PC-3 (cell line): ENCODE measurements at regions not wholly inside any gene's neighbourhood (a gene's known extent, or its start where the extent isn't known, plus 50 kb on each side); places are given as distances from the start of the nearest gene placed in this dataset.

ENCODE experiments used
- EZH2 ChIP-seq: fragments of 300-600 bp; sonication (generic); IDR thresholded peaks from one replicate; pipeline ENCODE4 v1.6.1; 2017; ENCODE audit warnings: antibody characterized with exemption, mild to moderate bottlenecking, low read length; ENCODE audit not compliant: unreplicated experiment
- EZH2phosphoT487 ChIP-seq: fragments of 300-600 bp; sonication (generic); IDR thresholded peaks from 2 replicates; pipeline ENCODE4 v1.6.1; 2018; ENCODE audit warnings: mild to moderate bottlenecking, antibody characterized with exemption, low read length, borderline replicate concordance
- TF ChIP-seq, protein P1 (sequence below): fragments of 300-600 bp; sonication (generic); conservative IDR thresholded peaks from 2 replicates; pipeline ENCODE4 v1.5.1; 2017; ENCODE audit warnings: antibody characterized with exemption, low read depth, mild to moderate bottlenecking, low read length

DNA sequence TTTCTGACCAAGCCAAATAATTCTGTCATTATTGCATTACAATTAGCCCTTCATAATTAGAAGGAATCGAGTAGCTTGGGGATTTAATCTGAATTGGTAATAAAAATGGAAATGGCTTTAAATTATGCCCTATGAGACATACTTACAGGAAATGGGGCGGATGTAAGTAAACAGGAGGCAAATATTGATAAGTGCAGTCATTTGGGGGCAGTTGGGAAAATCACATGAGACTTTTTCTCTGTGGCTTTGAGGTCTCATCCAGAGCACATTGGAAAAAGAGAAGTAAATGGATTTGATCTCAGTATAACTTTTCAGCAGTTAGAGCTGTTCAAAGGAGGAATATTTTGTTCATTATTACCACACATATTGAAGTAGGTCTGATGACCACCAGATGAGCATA is 307.8 kb upstream of the POM121L12 start:
- TF ChIP-seq, protein P1, sequence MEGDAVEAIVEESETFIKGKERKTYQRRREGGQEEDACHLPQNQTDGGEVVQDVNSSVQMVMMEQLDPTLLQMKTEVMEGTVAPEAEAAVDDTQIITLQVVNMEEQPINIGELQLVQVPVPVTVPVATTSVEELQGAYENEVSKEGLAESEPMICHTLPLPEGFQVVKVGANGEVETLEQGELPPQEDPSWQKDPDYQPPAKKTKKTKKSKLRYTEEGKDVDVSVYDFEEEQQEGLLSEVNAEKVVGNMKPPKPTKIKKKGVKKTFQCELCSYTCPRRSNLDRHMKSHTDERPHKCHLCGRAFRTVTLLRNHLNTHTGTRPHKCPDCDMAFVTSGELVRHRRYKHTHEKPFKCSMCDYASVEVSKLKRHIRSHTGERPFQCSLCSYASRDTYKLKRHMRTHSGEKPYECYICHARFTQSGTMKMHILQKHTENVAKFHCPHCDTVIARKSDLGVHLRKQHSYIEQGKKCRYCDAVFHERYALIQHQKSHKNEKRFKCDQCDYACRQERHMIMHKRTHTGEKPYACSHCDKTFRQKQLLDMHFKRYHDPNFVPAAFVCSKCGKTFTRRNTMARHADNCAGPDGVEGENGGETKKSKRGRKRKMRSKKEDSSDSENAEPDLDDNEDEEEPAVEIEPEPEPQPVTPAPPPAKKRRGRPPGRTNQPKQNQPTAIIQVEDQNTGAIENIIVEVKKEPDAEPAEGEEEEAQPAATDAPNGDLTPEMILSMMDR, result no peak
- TF ChIP-seq EZH2phosphoT487 (no peak), EZH2 (no peak)
